A673 (cell line): ENCODE measurements at regions not wholly inside any gene's neighbourhood (a gene's known extent, or its start where the extent isn't known, plus 50 kb on each side); places are given as distances from the start of the nearest gene placed in this dataset.

Source experiments
- BruUV-seq: library from RNA; stranded (reverse); fragments of 400-500 nt; replicated peaks from 2 replicates; lab custom pipeline; 2021; lab: Mats Ljungman, UMichigan
- CTCF ChIA-PET: fragments of 300-600 bp; sonication (Branson Sonifier 250); formaldehyde crosslinking; loops from one replicate; lab custom pipeline; 2022; ENCODE audit warnings: antibody characterized with exemption; lab: Charles Lee
- POLR2A ChIA-PET: fragments of 300-600 bp; sonication (Branson Sonifier 250); formaldehyde crosslinking; loops from one replicate; lab custom pipeline; 2022; ENCODE audit warnings: antibody characterized with exemption; ENCODE audit not compliant: low non-redundant PET; lab: Charles Lee
- DNase-seq: peaks from one replicate; pipeline ENCODE4 v3.0.0-alpha.2; 2015; ENCODE audit warnings: low spot score
- H3K27ac ChIP-seq: fragments of 200-600 bp; sonication (generic); 2 replicates; pipeline ENCODE4 v1.5.1; 2016; ENCODE audit warnings: mixed run types, low read depth, mild to moderate bottlenecking, mixed read lengths, antibody characterized with exemption, low read length; ENCODE audit not compliant: poor library complexity, severe bottlenecking
- H3K27me3 ChIP-seq: fragments of 200-600 bp; sonication (generic); replicated peaks from 2 replicates; pipeline ENCODE4 v1.6.1; 2017; ENCODE audit warnings: mixed run types, low read depth, mild to moderate bottlenecking, mixed read lengths, antibody characterized with exemption, low read length; ENCODE audit not compliant: insufficient read depth, poor library complexity
- H3K36me3 ChIP-seq: fragments of 200-600 bp; sonication (generic); 2 replicates; pipeline ENCODE4 v1.6.1; 2016; ENCODE audit warnings: mixed run types, mild to moderate bottlenecking, mixed read lengths, antibody characterized with exemption, low read length; ENCODE audit not compliant: insufficient read depth, poor library complexity, severe bottlenecking
- H3K4me1 ChIP-seq: fragments of 200-600 bp; sonication (generic); 2 replicates; pipeline ENCODE4 v1.6.1; 2017; ENCODE audit warnings: mixed run types, mild to moderate bottlenecking, mixed read lengths, antibody characterized with exemption, low read length; ENCODE audit not compliant: insufficient read depth, poor library complexity, severe bottlenecking
- H3K4me3 ChIP-seq: fragments of 200-600 bp; sonication (generic); 2 replicates; pipeline ENCODE4 v1.5.1; 2016; ENCODE audit warnings: low read depth, mixed run types, mild to moderate bottlenecking, mixed read lengths, low read length; ENCODE audit not compliant: poor library complexity, severe bottlenecking
- H3K9me3 ChIP-seq: fragments of 200-600 bp; sonication (generic); 2 replicates; pipeline ENCODE4 v1.6.1; 2016; ENCODE audit warnings: mixed run types, low read depth, mild to moderate bottlenecking, mixed read lengths, antibody characterized with exemption, low read length; ENCODE audit not compliant: poor library complexity, severe bottlenecking
- EZH2 ChIP-seq: fragments of 200-600 bp; sonication (generic); IDR thresholded peaks from 2 replicates; pipeline ENCODE4 v1.6.1; 2017; ENCODE audit warnings: borderline replicate concordance, low read depth, mild to moderate bottlenecking, mixed read lengths, antibody characterized with exemption, low read length; ENCODE audit not compliant: poor library complexity, severe bottlenecking
- intact Hi-C: fragments of 100-400 bp; cut with micrococcal nuclease; formaldehyde crosslinking; loops from one replicate; pipeline ENCODE4 v1.10.0; 2022; ENCODE audit not compliant: unreplicated experiment
- TF ChIP-seq, protein P1 (sequence below): fragments of 300-800, 200-600 bp; sonication (generic); conservative IDR thresholded peaks from 2 replicates; pipeline ENCODE4 v1.5.1; 2017; ENCODE audit warnings: low read depth, mild to moderate bottlenecking, antibody characterized with exemption, low read length, moderate library complexity, mixed read lengths

DNA sequence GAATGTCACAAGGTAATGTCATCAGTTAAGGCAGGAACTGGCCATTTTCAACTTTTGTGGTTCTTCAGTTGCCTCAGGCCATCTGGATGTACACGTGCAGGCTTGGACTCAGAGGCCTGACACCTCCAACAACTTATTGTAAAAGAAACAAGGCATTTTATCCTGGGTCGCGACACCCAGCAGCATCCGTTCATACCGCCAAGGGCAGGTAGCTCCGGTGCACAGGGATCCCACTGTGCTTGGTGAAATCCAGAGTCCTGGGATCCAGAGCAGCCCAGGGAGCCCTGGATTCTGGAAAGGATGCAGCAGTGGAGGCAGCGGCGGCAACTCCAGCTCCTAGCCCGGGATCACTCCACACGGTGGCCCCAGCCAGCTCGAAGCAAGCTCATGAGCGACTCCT, 380.9 kb upstream of the STXBP6 start:
- intact Hi-C loops: loop anchor here (2.0 kb wide), 1 partner anchor 108 kb away; no protein-coding TSS in a partner anchor
- no peaks in the 10 kb centered on the region for H3K4me1 ChIP-seq
- ChIA-PET POLR2A (interaction anchor here (0.5 kb wide), 1 partner anchor 107 kb away, joined by 3 read pairs; no protein-coding TSS in a partner anchor), CTCF (interaction anchor here (0.5 to 1.4 kb wide), 4 partner anchors 13 to 357 kb away, joined by 3 to 25 read pairs (median 6); no protein-coding TSS in a partner anchor)
- no peak overlapping the region for H3K27ac ChIP-seq
- no peak overlapping the region for H3K4me3 ChIP-seq
- no TSS peak for BruUV-seq
- H3K36me3 ChIP-seq: no peaks in the 10 kb centered on the region
- TF ChIP-seq EZH2: no peak
- TF ChIP-seq, protein P1, sequence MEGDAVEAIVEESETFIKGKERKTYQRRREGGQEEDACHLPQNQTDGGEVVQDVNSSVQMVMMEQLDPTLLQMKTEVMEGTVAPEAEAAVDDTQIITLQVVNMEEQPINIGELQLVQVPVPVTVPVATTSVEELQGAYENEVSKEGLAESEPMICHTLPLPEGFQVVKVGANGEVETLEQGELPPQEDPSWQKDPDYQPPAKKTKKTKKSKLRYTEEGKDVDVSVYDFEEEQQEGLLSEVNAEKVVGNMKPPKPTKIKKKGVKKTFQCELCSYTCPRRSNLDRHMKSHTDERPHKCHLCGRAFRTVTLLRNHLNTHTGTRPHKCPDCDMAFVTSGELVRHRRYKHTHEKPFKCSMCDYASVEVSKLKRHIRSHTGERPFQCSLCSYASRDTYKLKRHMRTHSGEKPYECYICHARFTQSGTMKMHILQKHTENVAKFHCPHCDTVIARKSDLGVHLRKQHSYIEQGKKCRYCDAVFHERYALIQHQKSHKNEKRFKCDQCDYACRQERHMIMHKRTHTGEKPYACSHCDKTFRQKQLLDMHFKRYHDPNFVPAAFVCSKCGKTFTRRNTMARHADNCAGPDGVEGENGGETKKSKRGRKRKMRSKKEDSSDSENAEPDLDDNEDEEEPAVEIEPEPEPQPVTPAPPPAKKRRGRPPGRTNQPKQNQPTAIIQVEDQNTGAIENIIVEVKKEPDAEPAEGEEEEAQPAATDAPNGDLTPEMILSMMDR: no peak
- no peaks in the 10 kb centered on the region for H3K27me3 ChIP-seq
- DNase-seq: no peak
- no peaks in the 10 kb centered on the region for H3K9me3 ChIP-seq

DNA sequence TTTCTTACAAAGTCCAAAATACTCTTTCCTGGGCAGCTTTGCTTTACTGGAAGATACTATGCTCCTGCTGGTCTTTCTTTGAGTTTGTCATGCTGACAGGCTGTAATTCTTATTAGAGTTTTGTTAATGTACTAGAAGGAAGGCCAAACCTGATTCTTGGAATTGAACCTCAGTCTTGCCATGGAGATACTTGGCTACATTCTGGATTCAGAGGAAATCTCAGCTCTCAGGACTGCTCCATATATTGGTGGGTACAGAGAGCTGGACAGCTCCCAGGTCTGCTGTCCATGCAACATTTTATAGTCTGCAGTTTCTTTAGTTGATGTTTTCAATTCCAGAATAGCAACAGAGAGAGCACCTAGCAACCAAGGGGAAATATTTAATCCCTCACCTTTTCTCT, 363.1 kb upstream of the STXBP6 start:
- Histone ChIP-seq H3K4me1 (no peaks in the 10 kb centered on the region), H3K36me3 (no peaks in the 10 kb centered on the region), H3K4me3 (no peak overlapping the region), H3K27me3 (no peaks in the 10 kb centered on the region), H3K9me3 (no peaks in the 10 kb centered on the region), H3K27ac (no peak overlapping the region)
- no peak for DNase-seq
- intact Hi-C loops: no loop called here
- no TSS peak for BruUV-seq
- ChIA-PET CTCF (no interaction called here), POLR2A (no interaction called here)
- TF ChIP-seq, protein P1: no peak
- no peak for TF ChIP-seq EZH2

DNA sequence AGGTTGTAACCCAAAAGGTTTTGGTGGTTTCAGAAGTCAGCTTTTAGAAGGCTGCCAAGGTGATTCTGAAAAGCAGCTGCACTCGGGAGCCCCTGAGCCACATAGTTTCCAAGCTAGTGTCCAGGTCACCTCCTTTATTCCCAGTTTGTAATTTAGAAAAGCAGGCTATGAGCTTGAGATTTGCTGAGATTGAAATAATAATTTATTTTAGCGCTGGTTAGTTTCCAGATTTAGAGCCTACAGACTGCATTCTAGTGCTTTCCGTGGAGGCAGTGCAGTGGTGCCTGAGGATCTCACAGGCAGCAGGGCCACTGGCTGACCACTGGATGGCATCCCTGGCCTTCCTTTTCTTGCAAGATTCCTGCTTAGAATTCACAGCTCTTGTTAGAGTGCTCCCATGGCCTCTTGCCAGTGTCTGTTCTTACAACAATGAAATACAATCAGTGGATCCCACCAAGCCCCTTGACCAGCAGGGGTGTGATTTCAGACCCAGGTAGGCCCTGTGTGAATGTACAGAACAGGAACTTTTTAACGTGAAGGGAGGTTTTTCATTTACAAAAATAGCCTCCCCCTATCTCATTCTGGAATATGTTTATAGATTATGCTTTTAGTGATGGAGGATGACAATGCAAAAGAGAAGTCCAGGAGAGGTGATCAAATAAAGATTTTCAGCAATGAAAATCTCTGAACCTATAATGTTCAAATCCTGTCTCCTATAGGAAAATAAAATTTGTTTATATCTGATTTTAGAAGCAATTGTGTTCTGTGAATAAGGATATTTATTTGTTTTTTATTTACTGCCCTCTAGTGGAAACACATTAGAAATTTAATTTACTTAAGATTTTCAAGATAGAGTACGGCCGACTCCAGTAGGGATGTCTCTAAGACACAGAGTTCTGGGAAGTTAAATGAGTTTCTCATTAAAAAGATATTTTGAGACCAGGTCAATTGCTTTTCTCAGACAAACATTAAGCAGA, 362.1 kb upstream of the STXBP6 start:
- DNase-seq: peak; percentile 47
- ChIA-PET POLR2A (no interaction called here), CTCF (interaction anchor here (1.3 to 1.4 kb wide), 2 partner anchors 12 to 126 kb away, joined by 3 to 8 read pairs; no protein-coding TSS in a partner anchor)
- Histone ChIP-seq H3K4me1 (no peaks in the 10 kb centered on the region), H3K27ac (no peak overlapping the region), H3K4me3 (no peak overlapping the region), H3K9me3 (no peaks in the 10 kb centered on the region), H3K36me3 (no peaks in the 10 kb centered on the region), H3K27me3 (no peaks in the 10 kb centered on the region)
- TF ChIP-seq, protein P1: peak; percentile 55
- TF ChIP-seq EZH2: no peak
- no TSS peak for BruUV-seq
- intact Hi-C loops: no loop called here
